ENCODE measurements at regions not wholly inside any gene's neighbourhood (a gene's known extent, or its start where the extent isn't known, plus 50 kb on each side); places are given as distances from the start of the nearest gene placed in this dataset.

DNA sequence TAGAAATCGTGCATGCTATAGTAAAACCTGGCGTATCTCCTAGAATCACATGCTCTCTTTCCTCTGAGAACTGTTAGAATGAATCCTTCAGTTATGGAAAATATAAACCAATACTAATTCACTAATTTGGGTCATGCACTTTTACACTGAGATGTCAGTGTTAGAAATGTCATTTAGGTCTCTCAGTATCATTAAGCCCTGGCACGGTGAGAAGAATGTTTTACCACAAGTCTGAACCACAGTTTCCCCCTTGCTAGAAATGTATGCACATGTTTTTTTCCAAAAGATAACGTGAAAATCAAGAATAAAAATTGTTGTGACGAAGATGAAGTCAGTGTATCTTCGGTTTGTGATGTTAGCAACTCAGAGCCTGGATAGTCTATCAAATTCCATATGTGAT lies 1062.7 kb upstream of the NCAM2 start:
- TF ChIP-seq USF1 (IDR thresholded peaks at IDR 0.05), result no peak
- no peak for TF ChIP-seq YY1 (IDR thresholded peaks at IDR 0.05; ENCODE audit: low read depth)
- no peak for TF ChIP-seq EP300 (IDR thresholded peaks at IDR 0.05; ENCODE audit: borderline replicate concordance)
- TF ChIP-seq, protein P1, sequence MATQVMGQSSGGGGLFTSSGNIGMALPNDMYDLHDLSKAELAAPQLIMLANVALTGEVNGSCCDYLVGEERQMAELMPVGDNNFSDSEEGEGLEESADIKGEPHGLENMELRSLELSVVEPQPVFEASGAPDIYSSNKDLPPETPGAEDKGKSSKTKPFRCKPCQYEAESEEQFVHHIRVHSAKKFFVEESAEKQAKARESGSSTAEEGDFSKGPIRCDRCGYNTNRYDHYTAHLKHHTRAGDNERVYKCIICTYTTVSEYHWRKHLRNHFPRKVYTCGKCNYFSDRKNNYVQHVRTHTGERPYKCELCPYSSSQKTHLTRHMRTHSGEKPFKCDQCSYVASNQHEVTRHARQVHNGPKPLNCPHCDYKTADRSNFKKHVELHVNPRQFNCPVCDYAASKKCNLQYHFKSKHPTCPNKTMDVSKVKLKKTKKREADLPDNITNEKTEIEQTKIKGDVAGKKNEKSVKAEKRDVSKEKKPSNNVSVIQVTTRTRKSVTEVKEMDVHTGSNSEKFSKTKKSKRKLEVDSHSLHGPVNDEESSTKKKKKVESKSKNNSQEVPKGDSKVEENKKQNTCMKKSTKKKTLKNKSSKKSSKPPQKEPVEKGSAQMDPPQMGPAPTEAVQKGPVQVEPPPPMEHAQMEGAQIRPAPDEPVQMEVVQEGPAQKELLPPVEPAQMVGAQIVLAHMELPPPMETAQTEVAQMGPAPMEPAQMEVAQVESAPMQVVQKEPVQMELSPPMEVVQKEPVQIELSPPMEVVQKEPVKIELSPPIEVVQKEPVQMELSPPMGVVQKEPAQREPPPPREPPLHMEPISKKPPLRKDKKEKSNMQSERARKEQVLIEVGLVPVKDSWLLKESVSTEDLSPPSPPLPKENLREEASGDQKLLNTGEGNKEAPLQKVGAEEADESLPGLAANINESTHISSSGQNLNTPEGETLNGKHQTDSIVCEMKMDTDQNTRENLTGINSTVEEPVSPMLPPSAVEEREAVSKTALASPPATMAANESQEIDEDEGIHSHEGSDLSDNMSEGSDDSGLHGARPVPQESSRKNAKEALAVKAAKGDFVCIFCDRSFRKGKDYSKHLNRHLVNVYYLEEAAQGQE (IDR thresholded peaks at IDR 0.05; ENCODE audit: low read depth), result no peak
- TF ChIP-seq EGR1 (IDR thresholded peaks at IDR 0.05), result no peak

DNA sequence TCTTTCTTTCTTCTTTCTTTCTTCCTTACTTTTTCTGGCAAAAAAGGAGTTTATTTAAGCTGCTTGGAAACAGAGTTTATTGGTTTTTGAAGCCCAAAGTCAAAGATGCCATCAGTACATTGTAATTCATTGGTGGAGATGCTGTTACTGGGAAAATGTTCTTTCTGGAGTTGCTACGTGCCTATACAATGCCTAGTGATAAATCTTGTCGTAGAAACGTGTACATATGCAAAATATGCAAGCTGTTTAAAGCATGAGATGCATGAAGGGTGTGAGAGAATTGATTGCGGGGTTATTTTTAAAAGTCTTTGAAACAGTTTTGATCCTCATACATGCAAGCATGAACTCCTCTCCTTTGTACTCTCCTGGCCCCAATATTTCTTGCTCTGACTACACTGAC lies 1060.6 kb upstream of the NCAM2 start:
- TF ChIP-seq YY1 (IDR thresholded peaks at IDR 0.05; ENCODE audit: low read depth) (no peak), MAX (IDR thresholded peaks at IDR 0.05) (no peak), USF1 (IDR thresholded peaks at IDR 0.05) (no peak), NFIC (IDR thresholded peaks at IDR 0.05) (no peak), RAD21 (IDR thresholded peaks at IDR 0.05; ENCODE audit: low read depth) (no peak), TAF1 (IDR thresholded peaks at IDR 0.05; ENCODE audit: low read depth) (no peak), CREB1 (IDR thresholded peaks at IDR 0.05; ENCODE audit: low read depth) (no peak), FOXM1 (IDR thresholded peaks at IDR 0.05; ENCODE audit: borderline replicate concordance, low read depth) (no peak), EGR1 (IDR thresholded peaks at IDR 0.05) (no peak), ZBTB7A (IDR thresholded peaks at IDR 0.05; ENCODE audit: low read depth) (no peak), EP300 (IDR thresholded peaks at IDR 0.05; ENCODE audit: borderline replicate concordance) (no peak)

GRCh38 chr21:19941626-19942025 lies 1056.6 kb upstream of the NCAM2 start:
- TF ChIP-seq FOXM1 (IDR thresholded peaks at IDR 0.05; ENCODE audit: borderline replicate concordance, low read depth), result no peak
- TF ChIP-seq EP300 (IDR thresholded peaks at IDR 0.05; ENCODE audit: borderline replicate concordance), result no peak
- TF ChIP-seq, protein P1 (IDR thresholded peaks at IDR 0.05; ENCODE audit: low read depth), result no peak
- no peak for TF ChIP-seq CEBPB (IDR thresholded peaks at IDR 0.05)
- no peak for TF ChIP-seq RAD21 (IDR thresholded peaks at IDR 0.05; ENCODE audit: low read depth)

GRCh38 chr21:19950347-19950746 lies 1047.9 kb upstream of the NCAM2 start:
- TF ChIP-seq MAX (IDR thresholded peaks at IDR 0.05) (no peak), EGR1 (IDR thresholded peaks at IDR 0.05) (no peak), NFIC (IDR thresholded peaks at IDR 0.05) (no peak), RAD21 (IDR thresholded peaks at IDR 0.05; ENCODE audit: low read depth) (no peak), USF1 (IDR thresholded peaks at IDR 0.05) (no peak), TCF12 (IDR thresholded peaks at IDR 0.05; ENCODE audit: low read depth) (no peak), CEBPB (IDR thresholded peaks at IDR 0.05) (no peak), YY1 (IDR thresholded peaks at IDR 0.05; ENCODE audit: low read depth) (no peak), TEAD4 (IDR thresholded peaks at IDR 0.05) (no peak), CREB1 (IDR thresholded peaks at IDR 0.05; ENCODE audit: low read depth) (no peak), TAF1 (IDR thresholded peaks at IDR 0.05; ENCODE audit: low read depth) (no peak), EP300 (IDR thresholded peaks at IDR 0.05; ENCODE audit: borderline replicate concordance) (no peak), ZBTB7A (IDR thresholded peaks at IDR 0.05; ENCODE audit: low read depth) (no peak), FOXM1 (IDR thresholded peaks at IDR 0.05; ENCODE audit: borderline replicate concordance, low read depth) (no peak)
- TF ChIP-seq, protein P1 (IDR thresholded peaks at IDR 0.05; ENCODE audit: low read depth), result no peak
